ENCODE measurements at regions not wholly inside any gene's neighbourhood (a gene's known extent, or its start where the extent isn't known, plus 50 kb on each side); places are given as distances from the start of the nearest gene placed in this dataset.

- TF ChIP-seq, protein P1, sequence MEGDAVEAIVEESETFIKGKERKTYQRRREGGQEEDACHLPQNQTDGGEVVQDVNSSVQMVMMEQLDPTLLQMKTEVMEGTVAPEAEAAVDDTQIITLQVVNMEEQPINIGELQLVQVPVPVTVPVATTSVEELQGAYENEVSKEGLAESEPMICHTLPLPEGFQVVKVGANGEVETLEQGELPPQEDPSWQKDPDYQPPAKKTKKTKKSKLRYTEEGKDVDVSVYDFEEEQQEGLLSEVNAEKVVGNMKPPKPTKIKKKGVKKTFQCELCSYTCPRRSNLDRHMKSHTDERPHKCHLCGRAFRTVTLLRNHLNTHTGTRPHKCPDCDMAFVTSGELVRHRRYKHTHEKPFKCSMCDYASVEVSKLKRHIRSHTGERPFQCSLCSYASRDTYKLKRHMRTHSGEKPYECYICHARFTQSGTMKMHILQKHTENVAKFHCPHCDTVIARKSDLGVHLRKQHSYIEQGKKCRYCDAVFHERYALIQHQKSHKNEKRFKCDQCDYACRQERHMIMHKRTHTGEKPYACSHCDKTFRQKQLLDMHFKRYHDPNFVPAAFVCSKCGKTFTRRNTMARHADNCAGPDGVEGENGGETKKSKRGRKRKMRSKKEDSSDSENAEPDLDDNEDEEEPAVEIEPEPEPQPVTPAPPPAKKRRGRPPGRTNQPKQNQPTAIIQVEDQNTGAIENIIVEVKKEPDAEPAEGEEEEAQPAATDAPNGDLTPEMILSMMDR (IDR thresholded peaks at IDR 0.05): no peak
- TF ChIP-seq POLR2A (IDR thresholded peaks at IDR 0.05): no peak
Observed at GRCh38 chr4:127145006-127145540, 487.7 kb upstream of the INTU start.

All from lower leg skin (tissue), 3 donors.